Loucy (cell line): ENCODE measurements at regions not wholly inside any gene's neighbourhood (a gene's known extent, or its start where the extent isn't known, plus 50 kb on each side); places are given as distances from the start of the nearest gene placed in this dataset.

Source experiments
- CTCF ChIP-seq: fragments of 200-600 bp; sonication (generic); conservative IDR thresholded peaks from 2 replicates; pipeline ENCODE4 v1.5.1; 2014; ENCODE audit warnings: mild to moderate bottlenecking, antibody characterized with exemption, low read length
- EZH2phosphoT487 ChIP-seq: fragments of 200-600 bp; IDR thresholded peaks from 2 replicates; pipeline ENCODE4 v1.6.1; 2018; ENCODE audit warnings: antibody characterized with exemption, mild to moderate bottlenecking, moderate library complexity, borderline replicate concordance

GRCh38 chr14:101207041-101207440 is 303.5 kb upstream of the RTL1 start:
- TF ChIP-seq CTCF (no peak), EZH2phosphoT487 (no peak)
